ENCODE measurements at regions not wholly inside any gene's neighbourhood (a gene's known extent, or its start where the extent isn't known, plus 50 kb on each side); places are given as distances from the start of the nearest gene placed in this dataset.

- Histone ChIP-seq H3K4me1 (ENCODE audit: control insufficient read depth, insufficient read depth, low read length) (no peaks in the 10 kb centered on the region), H3K36me3 (ENCODE audit: control insufficient read depth, insufficient read depth, low read length) (no peaks in the 10 kb centered on the region), H3K27me3 (ENCODE audit: control insufficient read depth, insufficient read depth, low read length) (no peaks in the 10 kb centered on the region), H3K4me3 (ENCODE audit: low read depth, low read length) (no peak overlapping the region), H3K9me3 (ENCODE audit: control insufficient read depth, insufficient read depth, low read length) (no peaks in the 10 kb centered on the region), H3K27ac (ENCODE audit: low read depth, low read length) (no peak overlapping the region), H3K9ac (ENCODE audit: low read depth, low read length) (no peak overlapping the region)
Measured at GRCh38 chr1:79551321-79551720, 544.8 kb upstream of the ADGRL4 start.

- Histone ChIP-seq H3K4me3 (ENCODE audit: low read depth, low read length) (no peak overlapping the region), H3K27me3 (ENCODE audit: control insufficient read depth, insufficient read depth, low read length) (no peaks in the 10 kb centered on the region), H3K9ac (ENCODE audit: low read depth, low read length) (no peak overlapping the region), H3K9me3 (ENCODE audit: control insufficient read depth, insufficient read depth, low read length) (no peaks in the 10 kb centered on the region), H3K27ac (ENCODE audit: low read depth, low read length) (no peak overlapping the region), H3K4me1 (ENCODE audit: control insufficient read depth, insufficient read depth, low read length) (no peaks in the 10 kb centered on the region), H3K36me3 (ENCODE audit: control insufficient read depth, insufficient read depth, low read length) (no peaks in the 10 kb centered on the region)
Measured at GRCh38 chr1:79550402-79550801, 543.9 kb upstream of the ADGRL4 start.

- no peaks in the 10 kb centered on the region for H3K27me3 ChIP-seq (ENCODE audit: control insufficient read depth, insufficient read depth, low read length)
- no peaks in the 10 kb centered on the region for H3K9me3 ChIP-seq (ENCODE audit: control insufficient read depth, insufficient read depth, low read length)
- no peaks in the 10 kb centered on the region for H3K4me1 ChIP-seq (ENCODE audit: control insufficient read depth, insufficient read depth, low read length)
- no peak overlapping the region for H3K9ac ChIP-seq (ENCODE audit: low read depth, low read length)
- H3K4me3 ChIP-seq (ENCODE audit: low read depth, low read length), result no peak overlapping the region
- no peak overlapping the region for H3K27ac ChIP-seq (ENCODE audit: low read depth, low read length)
- no peaks in the 10 kb centered on the region for H3K36me3 ChIP-seq (ENCODE audit: control insufficient read depth, insufficient read depth, low read length)
Measured at GRCh38 chr1:79549201-79549600, 542.7 kb upstream of the ADGRL4 start.

- Histone ChIP-seq H3K27ac (ENCODE audit: low read depth, low read length) (no peak overlapping the region), H3K9ac (ENCODE audit: low read depth, low read length) (no peak overlapping the region), H3K4me3 (ENCODE audit: low read depth, low read length) (no peak overlapping the region), H3K4me1 (ENCODE audit: control insufficient read depth, insufficient read depth, low read length) (no peaks in the 10 kb centered on the region), H3K36me3 (ENCODE audit: control insufficient read depth, insufficient read depth, low read length) (no peaks in the 10 kb centered on the region), H3K9me3 (ENCODE audit: control insufficient read depth, insufficient read depth, low read length) (no peaks in the 10 kb centered on the region), H3K27me3 (ENCODE audit: control insufficient read depth, insufficient read depth, low read length) (no peaks in the 10 kb centered on the region)
Measured at GRCh38 chr1:79547514-79547913, 541.0 kb upstream of the ADGRL4 start.

DNA sequence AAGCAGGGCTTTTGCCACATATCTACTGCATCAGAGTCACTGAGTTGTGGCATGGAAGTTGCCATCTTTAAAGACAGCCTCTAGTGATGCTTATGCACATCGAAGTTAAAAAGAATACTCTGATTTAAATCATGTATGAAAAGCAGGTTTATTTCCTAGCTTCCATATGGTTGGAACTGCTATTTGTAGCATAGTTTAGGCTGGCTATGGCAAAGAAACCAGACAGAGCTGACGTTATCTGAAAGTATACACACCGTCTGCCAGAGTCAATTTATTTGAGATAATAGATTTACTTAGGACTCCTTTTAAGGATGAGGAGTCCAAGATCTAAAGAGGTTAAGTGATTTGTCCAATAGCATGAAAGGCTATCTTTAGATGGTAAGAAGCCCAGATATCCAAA is 536.9 kb upstream of the ADGRL4 start:
- no peak overlapping the region for H3K4me3 ChIP-seq (ENCODE audit: low read depth, low read length)
- H3K9me3 ChIP-seq (ENCODE audit: control insufficient read depth, insufficient read depth, low read length), result no peaks in the 10 kb centered on the region
- no peak overlapping the region for H3K9ac ChIP-seq (ENCODE audit: low read depth, low read length)
- H3K4me1 ChIP-seq (ENCODE audit: control insufficient read depth, insufficient read depth, low read length), result no peaks in the 10 kb centered on the region
- H3K27me3 ChIP-seq (ENCODE audit: control insufficient read depth, insufficient read depth, low read length), result no peaks in the 10 kb centered on the region
- H3K27ac ChIP-seq (ENCODE audit: low read depth, low read length), result no peak overlapping the region
- H3K36me3 ChIP-seq (ENCODE audit: control insufficient read depth, insufficient read depth, low read length), result no peaks in the 10 kb centered on the region

DNA sequence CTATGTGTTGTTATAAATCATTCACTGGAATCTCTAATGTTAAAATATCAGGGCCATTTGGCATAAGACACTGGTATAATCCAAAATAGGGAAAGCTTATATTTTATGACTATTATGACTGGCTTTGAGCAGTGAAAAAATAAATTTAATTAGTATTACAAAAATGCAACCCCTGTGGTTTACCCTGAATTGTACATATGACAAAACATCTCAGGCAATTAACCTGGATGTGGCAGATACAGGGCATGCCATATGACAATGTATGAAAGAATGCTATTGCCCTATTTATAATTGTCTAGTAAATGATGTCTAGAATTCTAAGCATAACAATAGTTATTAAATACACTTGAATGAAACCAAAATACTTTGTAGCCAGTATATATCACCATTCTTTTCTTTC is 532.5 kb upstream of the ADGRL4 start:
- Histone ChIP-seq H3K4me3 (ENCODE audit: low read depth, low read length) (no peak overlapping the region), H3K9ac (ENCODE audit: low read depth, low read length) (no peak overlapping the region), H3K27me3 (ENCODE audit: control insufficient read depth, insufficient read depth, low read length) (no peaks in the 10 kb centered on the region)

DNA sequence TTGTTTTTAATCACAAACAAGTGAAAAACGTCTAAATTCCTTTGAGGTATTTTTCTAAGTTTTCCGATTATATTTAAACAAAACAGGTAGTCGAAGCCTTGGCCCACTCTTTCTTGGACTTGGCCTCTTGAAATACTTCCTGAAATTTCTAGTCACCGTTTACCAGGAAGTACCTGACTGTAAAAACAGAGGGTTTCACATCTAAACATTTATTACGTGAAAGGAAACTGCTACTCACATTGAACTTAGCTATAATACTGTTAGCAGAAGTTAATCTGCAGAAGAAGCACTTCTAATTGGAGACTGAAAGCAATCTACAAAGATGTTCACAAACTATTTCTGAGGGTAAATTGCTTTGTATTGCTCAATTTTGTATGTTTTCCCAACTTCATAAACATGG is 526.0 kb upstream of the ADGRL4 start:
- no peaks in the 10 kb centered on the region for H3K36me3 ChIP-seq (ENCODE audit: control insufficient read depth, insufficient read depth, low read length)
- H3K4me3 ChIP-seq (ENCODE audit: low read depth, low read length), result no peak overlapping the region
- H3K27ac ChIP-seq (ENCODE audit: low read depth, low read length), result no peak overlapping the region
- H3K4me1 ChIP-seq (ENCODE audit: control insufficient read depth, insufficient read depth, low read length), result no peaks in the 10 kb centered on the region
- H3K9me3 ChIP-seq (ENCODE audit: control insufficient read depth, insufficient read depth, low read length), result no peaks in the 10 kb centered on the region
- H3K27me3 ChIP-seq (ENCODE audit: control insufficient read depth, insufficient read depth, low read length), result no peaks in the 10 kb centered on the region
- no peak overlapping the region for H3K9ac ChIP-seq (ENCODE audit: low read depth, low read length)

More for the DNA sequence above, 532.5 kb upstream of the ADGRL4 start:
- no peaks in the 10 kb centered on the region for H3K4me1 ChIP-seq (ENCODE audit: control insufficient read depth, insufficient read depth, low read length)
- no peak overlapping the region for H3K27ac ChIP-seq (ENCODE audit: low read depth, low read length)
- no peaks in the 10 kb centered on the region for H3K9me3 ChIP-seq (ENCODE audit: control insufficient read depth, insufficient read depth, low read length)
- H3K36me3 ChIP-seq (ENCODE audit: control insufficient read depth, insufficient read depth, low read length), result no peaks in the 10 kb centered on the region

GRCh38 chr1:79531790-79532189 is 525.3 kb upstream of the ADGRL4 start:
- Histone ChIP-seq H3K4me3 (ENCODE audit: low read depth, low read length) (no peak overlapping the region), H3K36me3 (ENCODE audit: control insufficient read depth, insufficient read depth, low read length) (no peaks in the 10 kb centered on the region), H3K4me1 (ENCODE audit: control insufficient read depth, insufficient read depth, low read length) (no peaks in the 10 kb centered on the region), H3K27me3 (ENCODE audit: control insufficient read depth, insufficient read depth, low read length) (no peaks in the 10 kb centered on the region), H3K9ac (ENCODE audit: low read depth, low read length) (no peak overlapping the region), H3K9me3 (ENCODE audit: control insufficient read depth, insufficient read depth, low read length) (no peaks in the 10 kb centered on the region), H3K27ac (ENCODE audit: low read depth, low read length) (no peak overlapping the region)

DNA sequence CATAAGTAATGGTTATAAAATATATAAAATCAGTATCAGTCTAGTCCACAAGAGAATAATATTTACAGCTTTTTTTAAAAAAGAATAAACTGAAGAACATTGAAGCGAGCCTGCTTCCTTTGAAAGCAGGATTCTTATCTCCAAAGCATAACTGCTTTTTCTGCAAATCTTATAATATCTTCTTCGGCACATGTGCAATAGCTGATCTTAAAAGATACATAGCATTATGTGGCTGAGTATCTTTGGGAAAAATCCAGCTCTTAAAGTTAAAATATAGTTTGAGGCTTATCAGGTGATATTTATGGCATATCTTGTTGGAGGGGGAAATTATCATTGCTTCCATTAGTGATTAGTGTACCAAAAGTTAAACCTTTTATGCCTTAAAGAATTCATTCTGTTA is 523.9 kb upstream of the ADGRL4 start:
- H3K9ac ChIP-seq (ENCODE audit: low read depth, low read length), result no peak overlapping the region
- no peak overlapping the region for H3K27ac ChIP-seq (ENCODE audit: low read depth, low read length)
- H3K4me3 ChIP-seq (ENCODE audit: low read depth, low read length), result no peak overlapping the region
- no peaks in the 10 kb centered on the region for H3K4me1 ChIP-seq (ENCODE audit: control insufficient read depth, insufficient read depth, low read length)
- H3K27me3 ChIP-seq (ENCODE audit: control insufficient read depth, insufficient read depth, low read length), result no peaks in the 10 kb centered on the region
- no peaks in the 10 kb centered on the region for H3K36me3 ChIP-seq (ENCODE audit: control insufficient read depth, insufficient read depth, low read length)
- H3K9me3 ChIP-seq (ENCODE audit: control insufficient read depth, insufficient read depth, low read length), result no peaks in the 10 kb centered on the region

- Histone ChIP-seq H3K4me3 (ENCODE audit: low read depth, low read length) (no peak overlapping the region), H3K27me3 (ENCODE audit: control insufficient read depth, insufficient read depth, low read length) (no peaks in the 10 kb centered on the region), H3K9me3 (ENCODE audit: control insufficient read depth, insufficient read depth, low read length) (no peaks in the 10 kb centered on the region), H3K4me1 (ENCODE audit: control insufficient read depth, insufficient read depth, low read length) (no peaks in the 10 kb centered on the region), H3K27ac (ENCODE audit: low read depth, low read length) (no peak overlapping the region), H3K36me3 (ENCODE audit: control insufficient read depth, insufficient read depth, low read length) (no peaks in the 10 kb centered on the region), H3K9ac (ENCODE audit: low read depth, low read length) (no peak overlapping the region)
Measured at GRCh38 chr1:79530055-79530454, 523.5 kb upstream of the ADGRL4 start.

DNA sequence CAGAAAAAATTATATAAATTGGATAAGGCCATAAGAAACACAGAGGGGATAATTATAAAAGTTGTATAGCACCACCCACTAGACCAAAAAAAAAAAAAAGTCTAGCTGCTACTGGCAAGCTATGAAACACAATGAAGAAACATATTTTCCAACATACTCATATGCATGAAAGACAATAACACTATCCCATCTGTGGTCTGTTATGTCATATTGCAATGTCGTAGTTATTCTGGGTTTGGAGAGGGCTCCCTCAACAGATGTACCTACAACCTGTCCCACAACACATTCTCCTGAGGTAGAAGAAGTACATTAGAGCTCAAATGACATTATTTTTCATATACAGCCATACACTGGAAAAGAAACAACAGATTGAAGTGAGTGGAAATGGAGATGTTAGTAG is 517.6 kb upstream of the ADGRL4 start:
- Histone ChIP-seq H3K4me3 (ENCODE audit: low read depth, low read length) (no peak overlapping the region), H3K27me3 (ENCODE audit: control insufficient read depth, insufficient read depth, low read length) (no peaks in the 10 kb centered on the region), H3K36me3 (ENCODE audit: control insufficient read depth, insufficient read depth, low read length) (no peaks in the 10 kb centered on the region), H3K4me1 (ENCODE audit: control insufficient read depth, insufficient read depth, low read length) (no peaks in the 10 kb centered on the region), H3K9ac (ENCODE audit: low read depth, low read length) (no peak overlapping the region), H3K27ac (ENCODE audit: low read depth, low read length) (no peak overlapping the region), H3K9me3 (ENCODE audit: control insufficient read depth, insufficient read depth, low read length) (no peaks in the 10 kb centered on the region)

Measured in HUES48 (cell line).